Fibroblast of villous mesenchyme (primary cell): ENCODE measurements at regions not wholly inside any gene's neighbourhood (a gene's known extent, or its start where the extent isn't known, plus 50 kb on each side); places are given as distances from the start of the nearest gene placed in this dataset.
"Not testable (repeated sequence)": the region's sequence is repeated elsewhere in the genome, so short reads cannot be mapped to it uniquely, and the experiment has no call there.

ENCODE experiments used
- DNase-seq: peaks from one replicate; pipeline ENCODE4 v3.0.0-alpha.2; 2010; ENCODE audit warnings: low read depth
- H3K4me3 ChIP-seq: 2 replicates; pipeline ENCODE4 v1.5.1; 2011; ENCODE audit warnings: low read depth, mild to moderate bottlenecking, low read length
- TF ChIP-seq, protein P1 (sequence below): IDR thresholded peaks from 2 replicates; pipeline ENCODE4 v1.5.1; 2012; ENCODE audit warnings: low read depth, mild to moderate bottlenecking, low read length; ENCODE audit not compliant: insufficient read depth

- TF ChIP-seq, protein P1, sequence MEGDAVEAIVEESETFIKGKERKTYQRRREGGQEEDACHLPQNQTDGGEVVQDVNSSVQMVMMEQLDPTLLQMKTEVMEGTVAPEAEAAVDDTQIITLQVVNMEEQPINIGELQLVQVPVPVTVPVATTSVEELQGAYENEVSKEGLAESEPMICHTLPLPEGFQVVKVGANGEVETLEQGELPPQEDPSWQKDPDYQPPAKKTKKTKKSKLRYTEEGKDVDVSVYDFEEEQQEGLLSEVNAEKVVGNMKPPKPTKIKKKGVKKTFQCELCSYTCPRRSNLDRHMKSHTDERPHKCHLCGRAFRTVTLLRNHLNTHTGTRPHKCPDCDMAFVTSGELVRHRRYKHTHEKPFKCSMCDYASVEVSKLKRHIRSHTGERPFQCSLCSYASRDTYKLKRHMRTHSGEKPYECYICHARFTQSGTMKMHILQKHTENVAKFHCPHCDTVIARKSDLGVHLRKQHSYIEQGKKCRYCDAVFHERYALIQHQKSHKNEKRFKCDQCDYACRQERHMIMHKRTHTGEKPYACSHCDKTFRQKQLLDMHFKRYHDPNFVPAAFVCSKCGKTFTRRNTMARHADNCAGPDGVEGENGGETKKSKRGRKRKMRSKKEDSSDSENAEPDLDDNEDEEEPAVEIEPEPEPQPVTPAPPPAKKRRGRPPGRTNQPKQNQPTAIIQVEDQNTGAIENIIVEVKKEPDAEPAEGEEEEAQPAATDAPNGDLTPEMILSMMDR, result no peak
- no peak overlapping the region for H3K4me3 ChIP-seq
- DNase-seq, result no peak
Measured at GRCh38 chr5:145445027-145445426, 390.1 kb downstream of the PRELID2 start.

DNA sequence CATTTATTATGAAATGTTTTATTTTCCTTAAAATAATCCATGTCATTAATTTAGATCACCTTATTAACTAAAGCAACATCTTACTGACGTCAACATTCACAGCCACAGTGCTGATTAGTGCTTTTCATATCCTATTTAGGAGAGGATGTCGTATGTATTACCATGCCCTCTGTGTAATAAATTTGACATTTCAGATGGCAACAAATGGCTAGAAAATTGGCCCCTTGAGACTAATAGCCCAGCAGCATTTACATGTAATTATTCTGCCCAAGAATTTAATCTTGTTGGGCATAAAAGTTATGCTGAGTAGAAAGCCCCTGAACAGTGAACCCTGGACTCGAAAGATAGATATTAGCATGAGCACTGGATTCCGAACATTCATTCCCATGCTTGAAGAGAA is 391.2 kb downstream of the PRELID2 start:
- DNase-seq, result no peak
- TF ChIP-seq, protein P1, result no peak
- H3K4me3 ChIP-seq, result no peak overlapping the region

DNA sequence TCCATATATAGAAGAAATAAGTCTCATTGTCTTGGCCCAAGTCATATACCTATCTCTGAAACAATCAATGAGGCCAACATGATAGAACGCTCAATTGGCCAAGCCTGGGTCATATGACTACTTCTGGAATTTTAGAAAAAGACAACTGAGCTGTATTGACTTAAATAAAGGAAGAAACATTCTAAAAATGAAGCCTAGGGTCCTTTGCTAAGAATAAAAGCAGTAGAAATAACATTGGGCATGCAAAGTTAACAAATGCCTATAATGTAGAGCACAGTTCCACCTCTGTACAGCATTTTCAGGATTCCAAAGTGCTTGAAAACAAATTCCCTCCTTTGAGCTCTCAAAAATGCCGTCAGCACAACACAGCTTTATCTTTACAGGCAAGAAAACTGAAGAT is 391.8 kb downstream of the PRELID2 start:
- H3K4me3 ChIP-seq, result no peak overlapping the region
- TF ChIP-seq, protein P1, result no peak
- DNase-seq, result no peak

GRCh38 chr5:145442661-145443060 is 392.5 kb downstream of the PRELID2 start:
- not testable (repeated sequence) for DNase-seq

GRCh38 chr5:145441228-145441627 is 393.9 kb downstream of the PRELID2 start:
- TF ChIP-seq, protein P1, result no peak
- no peak for DNase-seq

More at GRCh38 chr5:145442661-145443060, 392.5 kb downstream of the PRELID2 start:
- H3K4me3 ChIP-seq, result not testable (repeated sequence)

GRCh38 chr5:145437627-145438026 is 397.5 kb downstream of the PRELID2 start:
- no peak overlapping the region for H3K4me3 ChIP-seq
- TF ChIP-seq, protein P1, result no peak

More at GRCh38 chr5:145441228-145441627, 393.9 kb downstream of the PRELID2 start:
- no peak overlapping the region for H3K4me3 ChIP-seq

GRCh38 chr5:145433077-145433476 is 402.1 kb downstream of the PRELID2 start:
- no peak for DNase-seq
- H3K4me3 ChIP-seq, result no peak overlapping the region
- TF ChIP-seq, protein P1, result no peak

More at GRCh38 chr5:145437627-145438026, 397.5 kb downstream of the PRELID2 start:
- DNase-seq, result no peak
